ENCODE measurements at regions not wholly inside any gene's neighbourhood (a gene's known extent, or its start where the extent isn't known, plus 50 kb on each side); places are given as distances from the start of the nearest gene placed in this dataset.

DNA sequence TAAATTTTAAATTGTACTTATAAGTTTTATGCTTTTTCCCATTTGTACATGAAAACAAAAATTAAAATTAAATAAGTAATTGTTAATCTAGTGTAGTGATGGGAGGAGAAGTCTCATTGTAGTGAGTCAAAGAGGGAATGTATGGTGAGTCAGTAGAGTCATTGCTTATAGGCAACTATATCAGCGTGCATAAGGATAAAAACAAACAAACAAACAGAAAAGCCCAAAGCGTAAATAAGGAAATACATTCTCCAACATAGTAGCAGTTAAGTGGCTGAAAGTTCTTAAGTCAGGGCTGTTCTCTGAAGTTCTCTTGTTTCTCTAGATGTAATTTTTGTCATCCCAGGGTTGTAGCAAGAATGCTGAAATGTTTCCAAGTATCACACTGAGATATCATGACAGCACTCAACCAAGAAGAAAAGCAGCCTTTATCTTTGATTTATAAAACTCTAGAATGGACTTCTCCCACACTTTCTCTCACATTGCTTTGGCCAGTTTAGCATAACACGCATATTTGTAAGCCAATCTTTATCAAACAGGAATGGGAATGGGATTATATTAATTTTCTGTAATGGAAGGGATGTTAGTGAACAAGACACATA is 184.1 kb upstream of the TP63 start:
- WGBS, 2 donors, result 69% methylated on average over 3 of the region's 3 CpGs
- no peak for ATAC-seq (ENCODE audit: low FRiP score in 2 of 2)

DNA sequence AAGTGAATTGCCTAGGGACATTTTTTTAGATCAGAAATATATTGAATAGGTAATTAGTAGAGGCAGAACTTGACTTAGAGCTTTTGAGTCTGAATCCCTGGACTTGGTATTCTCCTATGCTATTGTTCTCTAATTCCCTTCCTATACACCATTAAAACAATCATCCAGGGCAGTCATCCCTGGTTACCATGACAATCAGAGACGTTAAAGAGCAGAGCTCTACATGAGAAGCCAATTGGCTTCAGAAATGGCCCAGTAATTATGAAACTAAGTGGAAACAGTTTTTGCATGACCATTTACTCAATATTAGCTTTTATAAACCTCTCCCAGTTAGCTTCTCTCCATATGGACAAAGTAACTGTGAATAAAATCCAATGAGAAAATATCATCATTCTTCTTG is 182.1 kb upstream of the TP63 start:
- no peak overlapping the region for H3K4me3 ChIP-seq
- no peaks in the 10 kb centered on the region for H3K36me3 ChIP-seq
- WGBS, 2 donors, result 69 to 79% methylated on average over 1 of the region's 1 CpG
- ATAC-seq (ENCODE audit: low FRiP score in 2 of 2) (no peak), DNase-seq (no peak)
- no peaks in the 10 kb centered on the region for H3K27me3 ChIP-seq
- no peaks in the 10 kb centered on the region for H3K9me3 ChIP-seq
- H3K27ac ChIP-seq, result no peak overlapping the region
- no peaks in the 10 kb centered on the region for H3K4me1 ChIP-seq
- TF ChIP-seq EP300 (IDR thresholded peaks at IDR 0.05) (no peak), POLR2AphosphoS5 (IDR thresholded peaks at IDR 0.05) (no peak), POLR2A (IDR thresholded peaks at IDR 0.05) (no peak)
- TF ChIP-seq, protein P1, sequence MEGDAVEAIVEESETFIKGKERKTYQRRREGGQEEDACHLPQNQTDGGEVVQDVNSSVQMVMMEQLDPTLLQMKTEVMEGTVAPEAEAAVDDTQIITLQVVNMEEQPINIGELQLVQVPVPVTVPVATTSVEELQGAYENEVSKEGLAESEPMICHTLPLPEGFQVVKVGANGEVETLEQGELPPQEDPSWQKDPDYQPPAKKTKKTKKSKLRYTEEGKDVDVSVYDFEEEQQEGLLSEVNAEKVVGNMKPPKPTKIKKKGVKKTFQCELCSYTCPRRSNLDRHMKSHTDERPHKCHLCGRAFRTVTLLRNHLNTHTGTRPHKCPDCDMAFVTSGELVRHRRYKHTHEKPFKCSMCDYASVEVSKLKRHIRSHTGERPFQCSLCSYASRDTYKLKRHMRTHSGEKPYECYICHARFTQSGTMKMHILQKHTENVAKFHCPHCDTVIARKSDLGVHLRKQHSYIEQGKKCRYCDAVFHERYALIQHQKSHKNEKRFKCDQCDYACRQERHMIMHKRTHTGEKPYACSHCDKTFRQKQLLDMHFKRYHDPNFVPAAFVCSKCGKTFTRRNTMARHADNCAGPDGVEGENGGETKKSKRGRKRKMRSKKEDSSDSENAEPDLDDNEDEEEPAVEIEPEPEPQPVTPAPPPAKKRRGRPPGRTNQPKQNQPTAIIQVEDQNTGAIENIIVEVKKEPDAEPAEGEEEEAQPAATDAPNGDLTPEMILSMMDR (IDR thresholded peaks at IDR 0.05), result no peak

More for the DNA sequence above, 184.1 kb upstream of the TP63 start:
- Histone ChIP-seq H3K4me3 (no peak overlapping the region), H3K4me1 (no peaks in the 10 kb centered on the region), H3K9me3 (no peaks in the 10 kb centered on the region), H3K36me3 (no peaks in the 10 kb centered on the region), H3K27ac (no peak overlapping the region), H3K27me3 (no peaks in the 10 kb centered on the region)
- no peak for TF ChIP-seq EP300 (IDR thresholded peaks at IDR 0.05)
- TF ChIP-seq POLR2AphosphoS5 (IDR thresholded peaks at IDR 0.05), result no peak
- no peak for TF ChIP-seq POLR2A (IDR thresholded peaks at IDR 0.05)
- TF ChIP-seq, protein P1 (IDR thresholded peaks at IDR 0.05), result no peak
- no peak for DNase-seq

DNA sequence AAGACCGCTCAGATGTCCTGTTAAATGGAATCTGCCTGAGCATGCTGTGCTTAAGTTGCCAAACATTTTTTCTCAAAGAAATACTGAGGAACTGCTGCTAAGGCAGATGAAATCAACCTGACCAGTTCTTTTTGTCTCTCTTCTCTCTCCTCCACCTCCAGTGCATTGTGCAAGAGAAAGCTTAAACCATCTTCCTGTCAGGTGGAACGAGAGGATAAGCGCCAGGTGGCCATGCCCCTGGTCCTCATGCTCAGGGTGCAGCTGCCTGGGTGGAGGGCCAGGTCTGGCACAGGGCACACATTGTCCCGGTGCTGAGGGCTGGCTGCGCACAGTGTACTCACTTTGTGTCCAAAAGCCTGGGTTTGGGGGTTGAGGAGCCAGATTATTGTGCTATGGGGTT is 176.2 kb upstream of the TP63 start:
- Histone ChIP-seq H3K4me3 (no peak overlapping the region), H3K27ac (no peak overlapping the region), H3K4me1 (no peaks in the 10 kb centered on the region), H3K27me3 (no peaks in the 10 kb centered on the region), H3K36me3 (no peaks in the 10 kb centered on the region), H3K9me3 (no peaks in the 10 kb centered on the region)
- no peak for TF ChIP-seq POLR2A (IDR thresholded peaks at IDR 0.05)
- TF ChIP-seq POLR2AphosphoS5 (IDR thresholded peaks at IDR 0.05), result no peak
- no peak for TF ChIP-seq EP300 (IDR thresholded peaks at IDR 0.05)
- TF ChIP-seq, protein P1 (IDR thresholded peaks at IDR 0.05), result no peak
- 89 to 90% methylated on average over 5 of the region's 5 CpGs for WGBS, 2 donors
- ATAC-seq (ENCODE audit: low FRiP score in 2 of 2), result no peak
- DNase-seq, result peak in 1 of 2 donors; percentile 40

DNA sequence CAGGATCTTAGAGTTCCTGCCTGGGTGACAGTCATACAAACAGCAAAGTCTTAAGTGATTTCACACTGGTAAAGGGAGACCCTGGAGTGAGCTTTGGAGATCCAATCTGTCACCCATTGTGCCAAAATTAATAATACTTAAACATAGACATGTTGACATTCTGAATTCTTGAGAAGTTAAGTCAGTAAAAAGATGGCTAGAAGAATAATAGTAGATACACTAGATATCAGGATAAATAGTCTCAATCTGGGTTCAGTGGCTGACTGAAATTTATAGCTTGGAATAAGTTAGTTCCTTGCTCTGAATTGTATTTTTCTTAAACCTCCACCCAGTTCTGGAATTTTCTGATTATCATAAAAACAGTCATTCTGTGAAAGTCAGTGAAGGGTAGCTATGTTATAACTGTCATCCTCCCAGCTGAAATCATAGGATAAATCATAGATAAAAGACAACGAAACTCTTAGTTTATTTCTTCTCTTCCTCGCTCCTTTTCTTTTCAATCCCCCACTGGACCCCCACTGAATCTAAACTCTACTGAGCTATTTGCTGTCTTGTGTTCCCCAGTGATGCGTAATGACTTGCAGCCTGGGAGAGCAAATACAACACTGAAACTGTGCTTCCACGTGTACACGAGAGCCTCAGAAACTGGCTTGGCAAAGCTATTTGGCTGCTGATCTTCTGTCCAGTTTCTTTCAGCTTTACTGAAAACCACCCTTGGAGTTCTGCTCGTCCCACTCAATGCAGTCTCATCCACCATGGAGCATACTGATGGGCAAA is 175.4 kb upstream of the TP63 start:
- TF ChIP-seq POLR2A (IDR thresholded peaks at IDR 0.05) (no peak), POLR2AphosphoS5 (IDR thresholded peaks at IDR 0.05) (no peak), EP300 (IDR thresholded peaks at IDR 0.05) (no peak)
- TF ChIP-seq, protein P1 (IDR thresholded peaks at IDR 0.05), result no peak
- WGBS, 2 donors, result 80 to 84% methylated on average over 6 of the region's 6 CpGs
- Histone ChIP-seq H3K27ac (no peak overlapping the region), H3K27me3 (no peaks in the 10 kb centered on the region), H3K36me3 (no peaks in the 10 kb centered on the region), H3K4me1 (no peaks in the 10 kb centered on the region), H3K4me3 (no peak overlapping the region), H3K9me3 (no peaks in the 10 kb centered on the region)
- DNase-seq (no peak), ATAC-seq (ENCODE audit: low FRiP score in 2 of 2) (peak in 1 of 2 donors; percentile 31)
